Aorta (tissue), 5 donors: ENCODE measurements at regions not wholly inside any gene's neighbourhood (a gene's known extent, or its start where the extent isn't known, plus 50 kb on each side); places are given as distances from the start of the nearest gene placed in this dataset.

Experiments
- ATAC-seq: fragments of 200-7000 bp; cut with Tn5 transposase; one replicate; pipeline ENCODE4 v1.9.1; 2022; ENCODE audit warnings: moderate library complexity; ENCODE audit not compliant: low FRiP score
- DNase-seq, 2 donors: peaks; one replicate each; pipeline ENCODE4 v3.0.0-alpha.2; 2020
- H3K27ac ChIP-seq, 2 donors: one replicate each; pipeline ENCODE4 v1.5.1; 2013; ENCODE audit warnings: low read length in 2 of 2, mild to moderate bottlenecking in 2 of 2, moderate library complexity in 2 of 2, control low read depth in 1 of 2, inconsistent platforms in 1 of 2, low read depth in 1 of 2
- H3K27me3 ChIP-seq, 2 donors: one replicate each; pipeline ENCODE4 v1.6.1; 2013; ENCODE audit warnings: control low read depth in 1 of 2, low read length in 1 of 2, mild to moderate bottlenecking in 1 of 2, moderate library complexity in 1 of 2; ENCODE audit not compliant: insufficient read depth in 2 of 2, control insufficient read depth in 1 of 2
- H3K36me3 ChIP-seq, 2 donors: one replicate each; pipeline ENCODE4 v1.6.1; 2013; ENCODE audit warnings: control low read depth in 1 of 2, low read length in 1 of 2, mild to moderate bottlenecking in 1 of 2; ENCODE audit not compliant: insufficient read depth in 2 of 2, control insufficient read depth in 1 of 2
- H3K4me1 ChIP-seq, 2 donors: one replicate each; pipeline ENCODE4 v1.6.1; 2013; ENCODE audit warnings: low read length in 2 of 2, control low read depth in 1 of 2, mild to moderate bottlenecking in 1 of 2, moderate library complexity in 1 of 2; ENCODE audit not compliant: insufficient read depth in 2 of 2, control insufficient read depth in 1 of 2
- H3K4me3 ChIP-seq, 2 donors: one replicate each; pipeline ENCODE4 v1.5.1; 2013; ENCODE audit warnings: low read length in 2 of 2, control low read depth in 1 of 2, mild to moderate bottlenecking in 1 of 2
- H3K9me3 ChIP-seq: one replicate; pipeline ENCODE4 v1.6.1; 2013; ENCODE audit warnings: mild to moderate bottlenecking, low read length; ENCODE audit not compliant: control insufficient read depth
- WGBS, 2 donors: extraction: QIAGEN DNeasy Blood & Tissue Kit; methylation state at CpG; one replicate each; pipeline ENCODE4 v1.1.7; 2013; 5-methylcytosine and 5-hydroxymethylcytosine counted together
- intact Hi-C, 2 donors: fragments of 100-400 bp; cut with DNase I; formaldehyde crosslinking; loops; one replicate each; pipeline versions ENCODE4 v1.14.2 to v1.15.0; 2022
- donor health status: healthy with polysubstance abuse.
- donor health status: Bipolar disorder and iron deficiency.
- donor health status: DM: no; HTN: no; CAD: no.
- donor health status: DM: no; HTN: no; CAD: no.
- donor health status: DM: yes; HTN: yes; CAD: no.

DNA sequence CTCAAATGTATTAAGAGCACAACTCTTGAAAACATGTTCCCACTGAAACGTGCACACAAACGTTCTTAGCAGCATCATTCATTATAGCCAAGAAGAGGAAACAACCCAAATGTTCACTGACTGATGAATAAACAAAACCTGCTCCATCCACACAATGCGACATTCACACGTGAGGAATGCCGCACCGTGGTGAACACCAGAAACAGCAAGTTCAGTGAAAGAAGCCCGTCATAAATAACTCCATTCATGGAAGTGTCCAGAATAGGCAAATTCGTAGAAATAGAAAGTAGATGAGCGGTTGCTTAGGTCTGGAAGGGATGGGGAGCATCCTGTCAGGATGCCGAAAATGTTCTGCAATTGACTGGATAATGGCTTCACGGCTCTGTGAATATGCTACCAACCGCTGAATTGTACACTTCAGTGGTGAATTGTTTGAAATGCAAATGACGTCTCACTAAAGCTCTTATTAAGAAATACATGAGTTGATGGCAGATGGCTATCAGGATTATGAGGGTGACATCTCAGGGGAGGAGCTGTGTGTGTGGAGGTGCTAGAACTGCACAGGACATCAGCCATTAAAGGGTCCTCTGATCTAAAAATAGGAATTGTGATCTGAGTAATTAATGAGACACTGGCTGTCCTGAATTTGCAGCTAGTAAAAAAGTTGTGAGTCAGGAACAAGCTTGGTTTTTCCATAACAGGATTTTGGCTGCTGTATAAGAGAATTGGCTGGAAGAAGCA is 771.0 kb downstream of the KCNJ18 start:
- no peak for DNase-seq

DNA sequence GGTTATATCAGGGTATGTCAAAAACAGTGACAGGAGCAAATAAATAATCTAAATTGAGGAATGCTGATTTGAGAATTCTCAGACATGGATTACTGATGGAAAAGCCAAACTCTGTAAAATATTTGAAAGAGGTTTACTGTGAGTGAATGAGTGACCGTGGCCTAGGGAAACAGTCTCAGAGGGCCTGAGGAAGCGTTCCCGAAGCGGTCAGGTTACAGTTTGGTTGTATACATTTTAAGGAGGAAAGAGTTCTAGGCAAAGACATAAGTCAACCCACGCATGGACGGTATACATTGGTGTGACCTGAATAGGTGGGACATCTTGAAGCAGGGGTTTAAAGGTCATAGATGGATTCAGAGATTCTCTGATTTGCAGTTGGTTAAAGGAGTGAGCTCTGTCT is 771.7 kb downstream of the KCNJ18 start:
- intact Hi-C loops = no loop called here
- no peaks in the 10 kb centered on the region for H3K27me3 ChIP-seq
- no peaks in the 10 kb centered on the region for H3K4me1 ChIP-seq
- ATAC-seq (no peak), DNase-seq (no peak)
- 67 to 74% methylated on average over 6 of the region's 6 CpGs for WGBS, 2 donors
- no peaks in the 10 kb centered on the region for H3K9me3 ChIP-seq
- no peaks in the 10 kb centered on the region for H3K36me3 ChIP-seq
- H3K4me3 ChIP-seq = no peak overlapping the region
- H3K27ac ChIP-seq = no peak overlapping the region

More for the DNA sequence above, 771.0 kb downstream of the KCNJ18 start:
- Histone ChIP-seq H3K4me1 (no peaks in the 10 kb centered on the region), H3K27ac (no peak overlapping the region), H3K36me3 (no peaks in the 10 kb centered on the region), H3K27me3 (no peaks in the 10 kb centered on the region), H3K4me3 (no peak overlapping the region), H3K9me3 (no peaks in the 10 kb centered on the region)
- no peak for ATAC-seq
- WGBS, 2 donors = 64 to 69% methylated on average over 13 of the region's 13 CpGs
- intact Hi-C loops = no loop called here

GRCh38 chr17:22467720-22468119 is 775.4 kb downstream of the KCNJ18 start:
- intact Hi-C loops = no loop called here
- no peaks in the 10 kb centered on the region for H3K4me1 ChIP-seq

GRCh38 chr17:22469101-22469880 is 777.0 kb downstream of the KCNJ18 start:
- WGBS, 2 donors = 77 to 80% methylated on average over 9 of the region's 9 CpGs
- no peak for ATAC-seq
- DNase-seq = no peak

More at GRCh38 chr17:22467720-22468119, 775.4 kb downstream of the KCNJ18 start:
- ATAC-seq (no peak), DNase-seq (no peak)
- Histone ChIP-seq H3K36me3 (no peaks in the 10 kb centered on the region), H3K27me3 (no peaks in the 10 kb centered on the region), H3K9me3 (no peaks in the 10 kb centered on the region), H3K27ac (no peak overlapping the region), H3K4me3 (no peak overlapping the region)
- 66 to 68% methylated on average over 5 of the region's 5 CpGs for WGBS, 2 donors

GRCh38 chr17:22469941-22470340 is 777.6 kb downstream of the KCNJ18 start:
- Histone ChIP-seq H3K27ac (no peak overlapping the region), H3K36me3 (no peaks in the 10 kb centered on the region), H3K27me3 (no peaks in the 10 kb centered on the region), H3K9me3 (no peaks in the 10 kb centered on the region), H3K4me3 (no peak overlapping the region), H3K4me1 (no peaks in the 10 kb centered on the region)
- ATAC-seq (no peak), DNase-seq (no peak)
- intact Hi-C loops = no loop called here
- WGBS, 2 donors = 51 to 59% methylated on average over 4 of the region's 4 CpGs

More at GRCh38 chr17:22469101-22469880, 777.0 kb downstream of the KCNJ18 start:
- H3K36me3 ChIP-seq = no peaks in the 10 kb centered on the region
- intact Hi-C loops = no loop called here
- no peaks in the 10 kb centered on the region for H3K27me3 ChIP-seq
- H3K4me3 ChIP-seq = no peak overlapping the region
- H3K27ac ChIP-seq = no peak overlapping the region
- no peaks in the 10 kb centered on the region for H3K4me1 ChIP-seq
- no peaks in the 10 kb centered on the region for H3K9me3 ChIP-seq

DNA sequence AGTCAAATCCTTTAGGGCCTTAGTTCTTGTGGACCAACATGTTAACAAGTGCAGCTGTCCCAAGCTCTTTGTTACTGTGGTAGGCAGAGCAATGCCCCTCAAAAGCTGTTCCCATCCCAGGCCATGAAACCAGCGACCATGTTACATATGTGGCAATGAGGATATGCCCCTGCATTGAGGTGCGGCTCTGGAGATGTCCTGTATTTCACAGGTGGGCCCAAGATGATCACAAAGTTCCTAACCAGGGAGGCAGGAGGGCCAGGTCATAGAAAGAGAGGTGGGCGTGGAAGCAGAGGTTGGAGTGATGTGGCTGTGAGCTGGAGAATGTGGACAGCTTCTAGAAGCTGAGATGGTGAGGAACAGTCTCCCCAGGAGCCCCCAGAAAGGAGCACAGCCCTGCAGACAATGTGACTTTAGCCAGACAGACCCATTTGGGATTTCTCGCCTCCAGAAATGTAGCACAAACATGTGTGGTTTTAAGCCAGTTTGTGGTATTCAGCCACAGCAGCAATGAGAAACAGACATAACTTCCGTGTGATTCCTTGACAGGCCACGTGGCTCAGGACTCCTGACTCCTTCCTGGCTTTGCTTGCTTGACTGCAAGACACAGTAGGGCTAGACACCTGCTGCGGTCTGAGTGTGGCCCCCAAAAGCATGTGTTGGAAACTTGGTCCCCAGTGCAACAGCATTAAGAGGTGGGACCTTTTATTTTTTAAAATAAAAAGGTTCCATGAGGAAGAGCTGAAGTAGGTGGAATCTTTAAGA is 778.3 kb downstream of the KCNJ18 start:
- intact Hi-C loops = no loop called here
- no peaks in the 10 kb centered on the region for H3K27me3 ChIP-seq
- DNase-seq = no peak
- H3K27ac ChIP-seq = no peak overlapping the region
- no peaks in the 10 kb centered on the region for H3K9me3 ChIP-seq
- 55 to 58% methylated on average over 7 of the region's 7 CpGs for WGBS, 2 donors
- H3K4me1 ChIP-seq = no peaks in the 10 kb centered on the region
- ATAC-seq = no peak
- H3K36me3 ChIP-seq = no peaks in the 10 kb centered on the region
- H3K4me3 ChIP-seq = no peak overlapping the region

GRCh38 chr17:22484826-22485225 is 792.5 kb downstream of the KCNJ18 start:
- ATAC-seq = no peak
- Histone ChIP-seq H3K36me3 (no peaks in the 10 kb centered on the region), H3K27ac (no peak overlapping the region), H3K4me1 (no peaks in the 10 kb centered on the region), H3K27me3 (no peaks in the 10 kb centered on the region), H3K4me3 (no peak overlapping the region), H3K9me3 (peaks cover 6% of the 10 kb centered on the region)
- DNase-seq = no peak
- WGBS, 2 donors = 61 to 64% methylated on average over 3 of the region's 3 CpGs
- intact Hi-C loops = no loop called here

DNA sequence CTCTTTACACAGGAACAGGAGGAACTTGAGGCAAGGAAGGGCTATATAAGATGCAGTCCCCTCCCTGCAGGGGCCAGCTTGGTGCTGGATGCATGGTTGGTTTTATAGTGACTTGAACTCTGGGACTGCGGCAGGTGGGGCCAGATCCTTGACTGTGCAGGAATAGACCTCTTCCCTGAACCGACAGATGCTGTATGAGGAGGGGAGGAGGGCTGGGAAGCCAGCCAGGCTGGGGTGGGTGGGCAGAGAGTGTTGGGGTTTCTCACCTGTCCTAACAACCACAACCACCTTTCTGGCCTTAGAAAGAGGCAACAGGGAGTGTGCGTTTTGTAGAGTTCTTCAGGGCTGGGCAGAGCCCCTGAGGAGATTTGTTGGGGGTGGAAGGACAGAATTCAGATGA is 798.1 kb downstream of the KCNJ18 start:
- Histone ChIP-seq H3K27me3 (no peaks in the 10 kb centered on the region), H3K4me3 (no peak overlapping the region), H3K4me1 (no peaks in the 10 kb centered on the region), H3K36me3 (no peaks in the 10 kb centered on the region), H3K9me3 (peaks cover 7% of the 10 kb centered on the region), H3K27ac (no peak overlapping the region)
- intact Hi-C loops = no loop called here
- ATAC-seq (no peak), DNase-seq (no peak)
- 46 to 53% methylated on average over 3 of the region's 3 CpGs for WGBS, 2 donors
